Activated B cell treated with CpG ODN at 0.5 μM for 24 hours (primary cell): ENCODE measurements at regions not wholly inside any gene's neighbourhood (a gene's known extent, or its start where the extent isn't known, plus 50 kb on each side); places are given as distances from the start of the nearest gene placed in this dataset.

Source experiments
- ATAC-seq: fragments of 200-7000 bp; cut with Tn5 transposase; one replicate; pipeline ENCODE4 v1.10.0; 2021; ENCODE audit warnings: low read depth, mild to moderate bottlenecking, moderate library complexity
- CTCF ChIA-PET: fragments of 350-600 bp; sonication (Branson Sonifier 250); formaldehyde crosslinking; loops from one replicate; lab custom pipeline; 2021; ENCODE audit warnings: antibody characterized with exemption; lab: Charles Lee
- POLR2A ChIA-PET: fragments of 350-600 bp; sonication (Branson Sonifier 250); formaldehyde crosslinking; loops from one replicate; lab custom pipeline; 2021; ENCODE audit warnings: antibody characterized with exemption; lab: Charles Lee
- DNase-seq: peaks from one replicate; pipeline ENCODE4 v3.0.0; 2022
- H3K27ac Mint-ChIP-seq: one replicate; pipeline ENCODE4 v1.8.0; 2020; ENCODE audit warnings: mixed read lengths
- H3K27me3 Mint-ChIP-seq: one replicate; pipeline ENCODE4 v1.8.0; 2021; ENCODE audit warnings: mixed read lengths
- H3K36me3 Mint-ChIP-seq: one replicate; pipeline ENCODE4 v1.8.0; 2021; ENCODE audit warnings: low read depth, mixed read lengths
- H3K4me1 Mint-ChIP-seq: one replicate; pipeline ENCODE4 v1.8.0; 2021; ENCODE audit warnings: mixed read lengths
- H3K4me3 Mint-ChIP-seq: one replicate; pipeline ENCODE4 v1.8.0; 2020; ENCODE audit warnings: mild to moderate bottlenecking, mixed read lengths
- H3K9me3 Mint-ChIP-seq: one replicate; pipeline ENCODE4 v1.8.0; 2020; ENCODE audit warnings: mixed read lengths
- CTCF ChIP-seq: fragments of 200-600 bp; IDR thresholded peaks from one replicate; pipeline ENCODE4 v1.8.0; 2022; ENCODE audit warnings: antibody characterized with exemption, mild to moderate bottlenecking
- intact Hi-C: fragments of 100-400 bp; cut with micrococcal nuclease; formaldehyde crosslinking; loops from one replicate; pipeline ENCODE4 v1.15.1; 2024

- ChIA-PET CTCF (no interaction called here), POLR2A (no interaction called here)
- Mint-ChIP-seq H3K4me3 (no peak overlapping the region), H3K4me1 (no peaks in the 10 kb centered on the region), H3K36me3 (no peaks in the 10 kb centered on the region), H3K27me3 (peaks cover 5% of the 10 kb centered on the region), H3K9me3 (no peaks in the 10 kb centered on the region), H3K27ac (no peak overlapping the region)
- ATAC-seq (no peak), DNase-seq (no peak)
- no peak for TF ChIP-seq CTCF
- intact Hi-C loops: no loop called here
Measured at GRCh38 chr3:70383360-70383831, 71.0 kb upstream of the MDFIC2 start.

GRCh38 chr3:70374179-70374578, 61.7 kb upstream of the MDFIC2 start:
- DNase-seq (no peak), ATAC-seq (no peak)
- Mint-ChIP-seq H3K4me3 (no peak overlapping the region), H3K27me3 (peaks cover 5% of the 10 kb centered on the region), H3K9me3 (peaks cover 8% of the 10 kb centered on the region), H3K27ac (no peak overlapping the region), H3K4me1 (no peaks in the 10 kb centered on the region), H3K36me3 (no peaks in the 10 kb centered on the region)
- CTCF ChIA-PET: no interaction called here
- TF ChIP-seq CTCF: no peak
- intact Hi-C loops: no loop called here
- POLR2A ChIA-PET: no interaction called here
